ENCODE measurements at regions not wholly inside any gene's neighbourhood (a gene's known extent, or its start where the extent isn't known, plus 50 kb on each side); places are given as distances from the start of the nearest gene placed in this dataset.

DNA sequence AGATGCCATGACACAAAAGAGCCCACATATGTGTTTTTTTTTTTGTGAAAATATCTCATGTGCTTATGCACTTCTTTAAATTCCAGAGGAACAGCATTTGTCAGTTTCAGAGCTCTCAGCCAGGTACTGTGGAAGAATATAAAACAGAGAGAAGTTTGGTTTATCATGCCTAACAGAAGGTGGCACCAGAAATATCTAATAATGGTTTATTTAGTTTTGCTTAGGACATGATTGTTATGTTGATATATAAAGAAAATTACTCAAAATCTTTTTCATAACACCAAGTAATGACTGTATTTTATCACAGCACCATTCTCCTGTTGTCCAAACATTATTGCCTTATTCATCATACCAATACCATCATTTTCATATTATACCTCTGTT, 455.6 kb upstream of the ACTBL2 start:
- TF ChIP-seq, protein P1, sequence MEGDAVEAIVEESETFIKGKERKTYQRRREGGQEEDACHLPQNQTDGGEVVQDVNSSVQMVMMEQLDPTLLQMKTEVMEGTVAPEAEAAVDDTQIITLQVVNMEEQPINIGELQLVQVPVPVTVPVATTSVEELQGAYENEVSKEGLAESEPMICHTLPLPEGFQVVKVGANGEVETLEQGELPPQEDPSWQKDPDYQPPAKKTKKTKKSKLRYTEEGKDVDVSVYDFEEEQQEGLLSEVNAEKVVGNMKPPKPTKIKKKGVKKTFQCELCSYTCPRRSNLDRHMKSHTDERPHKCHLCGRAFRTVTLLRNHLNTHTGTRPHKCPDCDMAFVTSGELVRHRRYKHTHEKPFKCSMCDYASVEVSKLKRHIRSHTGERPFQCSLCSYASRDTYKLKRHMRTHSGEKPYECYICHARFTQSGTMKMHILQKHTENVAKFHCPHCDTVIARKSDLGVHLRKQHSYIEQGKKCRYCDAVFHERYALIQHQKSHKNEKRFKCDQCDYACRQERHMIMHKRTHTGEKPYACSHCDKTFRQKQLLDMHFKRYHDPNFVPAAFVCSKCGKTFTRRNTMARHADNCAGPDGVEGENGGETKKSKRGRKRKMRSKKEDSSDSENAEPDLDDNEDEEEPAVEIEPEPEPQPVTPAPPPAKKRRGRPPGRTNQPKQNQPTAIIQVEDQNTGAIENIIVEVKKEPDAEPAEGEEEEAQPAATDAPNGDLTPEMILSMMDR (optimal IDR thresholded peaks at IDR 0.05 in 1 of 3, IDR thresholded peaks at IDR 0.05 in 1 of 3, conservative IDR thresholded peaks at IDR 0.05 in 1 of 3; ENCODE audit: extremely low read depth in 1 of 3, insufficient read depth in 2 of 3, low read length in 3 of 3) = no peak
- TF ChIP-seq EZH2 (IDR thresholded peaks at IDR 0.05; ENCODE audit: low read length) = no peak
- Histone ChIP-seq H3K27ac (ENCODE audit: control insufficient read depth, insufficient read depth, low read length) (no peak overlapping the region), H3K4me1 (ENCODE audit: control insufficient read depth, extremely low read depth, insufficient read depth, low read length) (no peaks in the 10 kb centered on the region), H3K27me3 (ENCODE audit: control insufficient read depth, extremely low read depth, insufficient read depth, low read length) (no peaks in the 10 kb centered on the region), H3K4me2 (ENCODE audit: control insufficient read depth, extremely low read depth, insufficient read depth, low read depth, low read length) (no peak overlapping the region), H3K9me1 (ENCODE audit: control insufficient read depth, extremely low read depth, insufficient read depth, low read length) (no peaks in the 10 kb centered on the region), H4K20me1 (ENCODE audit: control insufficient read depth, extremely low read depth, insufficient read depth, low read length) (no peaks in the 10 kb centered on the region), H3K79me2 (ENCODE audit: control insufficient read depth, insufficient read depth, low read length) (no peaks in the 10 kb centered on the region), H3K9ac (ENCODE audit: control insufficient read depth, extremely low read depth, insufficient read depth, low read length) (no peak overlapping the region), H3K4me3 (ENCODE audit: control insufficient read depth in 2 of 3, extremely low read depth in 1 of 3, insufficient read depth in 2 of 3, low read depth in 1 of 3, low read length in 3 of 3) (no peak overlapping the region), H3K9me3 (ENCODE audit: control insufficient read depth, low read depth, low read length) (no peaks in the 10 kb centered on the region), H3K36me3 (ENCODE audit: control insufficient read depth in 2 of 2, extremely low read depth in 1 of 2, insufficient read depth in 2 of 2, low read length in 2 of 2) (no peaks in the 10 kb centered on the region), H2AFZ (ENCODE audit: control insufficient read depth, low read length) (no peak overlapping the region)
- FAIRE-seq (no peak), DNase-seq (ENCODE audit: low read depth, low spot score) (no peak)
- dilution Hi-C loops (cut with MboI; ENCODE audit: extremely low pct_ligation_motif_present, low sequenced_read_pairs) = no loop called here

DNA sequence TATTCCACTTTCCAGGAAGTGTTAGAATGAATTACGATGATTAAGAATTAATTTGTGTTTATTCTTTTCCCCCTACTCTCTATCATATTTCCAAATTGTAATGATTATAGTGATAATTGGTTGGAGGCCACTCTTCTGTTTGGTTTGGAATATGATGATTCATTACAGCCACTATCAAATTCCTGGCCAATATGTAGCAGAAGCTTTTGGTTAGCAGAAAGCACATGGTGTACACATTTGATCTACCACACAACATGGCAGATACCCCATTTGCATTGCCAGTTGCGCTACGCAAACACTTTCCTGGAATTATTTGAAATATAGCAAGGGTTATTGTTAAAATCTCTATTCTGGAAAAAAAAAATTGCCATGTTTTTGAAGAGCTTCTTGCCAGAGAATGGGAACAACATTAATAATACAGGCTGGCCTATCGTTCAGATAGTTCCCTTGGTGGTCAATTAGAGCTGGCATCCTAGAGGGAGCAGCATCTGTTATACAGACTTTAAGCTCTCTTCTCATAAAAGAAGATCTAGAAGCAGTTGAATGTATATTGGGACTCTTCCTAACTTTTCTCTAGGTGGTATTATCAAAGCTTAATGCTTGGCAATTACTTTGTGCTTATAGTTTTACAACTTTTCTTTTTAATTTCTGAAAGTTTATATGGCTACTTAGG, 455.0 kb upstream of the ACTBL2 start:
- Histone ChIP-seq H3K4me1 (ENCODE audit: control insufficient read depth, extremely low read depth, insufficient read depth, low read length) (no peaks in the 10 kb centered on the region), H3K4me2 (ENCODE audit: control insufficient read depth, extremely low read depth, insufficient read depth, low read depth, low read length) (no peak overlapping the region), H3K4me3 (ENCODE audit: control insufficient read depth in 2 of 3, extremely low read depth in 1 of 3, insufficient read depth in 2 of 3, low read depth in 1 of 3, low read length in 3 of 3) (no peak overlapping the region), H3K79me2 (ENCODE audit: control insufficient read depth, insufficient read depth, low read length) (no peaks in the 10 kb centered on the region), H3K27ac (ENCODE audit: control insufficient read depth, insufficient read depth, low read length) (no peak overlapping the region), H4K20me1 (ENCODE audit: control insufficient read depth, extremely low read depth, insufficient read depth, low read length) (no peaks in the 10 kb centered on the region), H3K9me1 (ENCODE audit: control insufficient read depth, extremely low read depth, insufficient read depth, low read length) (no peaks in the 10 kb centered on the region), H3K9me3 (ENCODE audit: control insufficient read depth, low read depth, low read length) (no peaks in the 10 kb centered on the region), H2AFZ (ENCODE audit: control insufficient read depth, low read length) (no peak overlapping the region), H3K36me3 (ENCODE audit: control insufficient read depth in 2 of 2, extremely low read depth in 1 of 2, insufficient read depth in 2 of 2, low read length in 2 of 2) (no peaks in the 10 kb centered on the region), H3K27me3 (ENCODE audit: control insufficient read depth, extremely low read depth, insufficient read depth, low read length) (no peaks in the 10 kb centered on the region), H3K9ac (ENCODE audit: control insufficient read depth, extremely low read depth, insufficient read depth, low read length) (no peak overlapping the region)
- no peak for FAIRE-seq
- DNase-seq (ENCODE audit: low read depth, low spot score) = no peak
- dilution Hi-C loops (cut with MboI; ENCODE audit: extremely low pct_ligation_motif_present, low sequenced_read_pairs) = no loop called here
- TF ChIP-seq, protein P1 (optimal IDR thresholded peaks at IDR 0.05 in 1 of 3, IDR thresholded peaks at IDR 0.05 in 1 of 3, conservative IDR thresholded peaks at IDR 0.05 in 1 of 3; ENCODE audit: extremely low read depth in 1 of 3, insufficient read depth in 2 of 3, low read length in 3 of 3) = no peak
- TF ChIP-seq EZH2 (IDR thresholded peaks at IDR 0.05; ENCODE audit: low read length) = no peak
